ENCODE measurements at regions not wholly inside any gene's neighbourhood (a gene's known extent, or its start where the extent isn't known, plus 50 kb on each side); places are given as distances from the start of the nearest gene placed in this dataset.
A peak's percentile ranks its signal among the peaks of the same experiment; 100 is the strongest.

DNA sequence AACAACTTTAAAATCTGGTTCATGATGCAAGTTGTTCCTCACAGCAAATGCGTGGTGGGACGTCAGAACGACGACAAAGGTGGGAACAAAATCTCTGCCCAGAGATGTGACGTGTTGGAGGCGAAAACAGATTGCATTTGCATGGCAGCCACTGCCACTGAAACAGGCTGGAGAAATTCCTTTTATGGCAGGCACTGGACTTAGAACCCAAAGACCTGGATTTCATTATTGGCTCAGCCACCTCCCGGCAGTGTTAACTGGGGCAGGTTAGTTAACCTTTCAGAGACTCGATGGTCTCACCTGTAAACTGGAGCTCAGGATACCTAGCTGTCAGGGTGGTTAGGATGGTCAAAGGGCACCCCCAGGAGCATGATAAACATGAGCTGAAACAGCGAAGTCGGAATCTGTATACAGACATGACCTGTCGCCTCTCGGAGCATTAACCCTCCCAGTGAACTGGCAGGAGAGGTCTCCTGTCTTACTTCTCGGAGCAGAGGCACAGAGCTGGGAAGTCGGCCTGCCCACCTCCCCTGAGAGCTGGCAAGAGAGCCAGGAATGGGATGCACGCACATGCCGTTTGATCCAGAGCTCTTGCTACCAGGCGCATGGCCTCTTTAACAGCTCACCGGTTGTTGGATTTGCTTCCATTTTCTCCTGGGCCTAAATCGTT is 59.2 kb upstream of the TARBP1 start:
- TF ChIP-seq POLR2A (IDR thresholded peaks at IDR 0.05; ENCODE audit: insufficient read depth in 1 of 2, low read depth in 2 of 2, low read length in 2 of 2) (no peak), ZNF3 (CRISPR knock-in tag; IDR thresholded peaks at IDR 0.05) (0 out of 2 replicates have a peak, but pooled peaks have one; percentile 37), POLR2AphosphoS5 (IDR thresholded peaks at IDR 0.05; ENCODE audit: low read depth, low read length) (0 out of 2 replicates have a peak, but pooled peaks have one; percentile 22), TAF1 (CRISPR knock-in tag; IDR thresholded peaks at IDR 0.05) (no peak), ZNF432 (CRISPR knock-in tag; IDR thresholded peaks at IDR 0.05; ENCODE audit: borderline replicate concordance) (no peak), NR2F6 (IDR thresholded peaks at IDR 0.05) (0 out of 2 replicates have a peak, but pooled peaks have one; percentile 15), NR2F6 (CRISPR knock-in tag; IDR thresholded peaks at IDR 0.05) (peak; percentile 69), ZNF777 (CRISPR knock-in tag; IDR thresholded peaks at IDR 0.05) (no peak), SAFB2 (CRISPR knock-in tag; IDR thresholded peaks at IDR 0.05; ENCODE audit: borderline replicate concordance, low read depth) (no peak), ZSCAN12 (CRISPR knock-in tag; IDR thresholded peaks at IDR 0.05) (no peak)
- TF ChIP-seq, protein P1, sequence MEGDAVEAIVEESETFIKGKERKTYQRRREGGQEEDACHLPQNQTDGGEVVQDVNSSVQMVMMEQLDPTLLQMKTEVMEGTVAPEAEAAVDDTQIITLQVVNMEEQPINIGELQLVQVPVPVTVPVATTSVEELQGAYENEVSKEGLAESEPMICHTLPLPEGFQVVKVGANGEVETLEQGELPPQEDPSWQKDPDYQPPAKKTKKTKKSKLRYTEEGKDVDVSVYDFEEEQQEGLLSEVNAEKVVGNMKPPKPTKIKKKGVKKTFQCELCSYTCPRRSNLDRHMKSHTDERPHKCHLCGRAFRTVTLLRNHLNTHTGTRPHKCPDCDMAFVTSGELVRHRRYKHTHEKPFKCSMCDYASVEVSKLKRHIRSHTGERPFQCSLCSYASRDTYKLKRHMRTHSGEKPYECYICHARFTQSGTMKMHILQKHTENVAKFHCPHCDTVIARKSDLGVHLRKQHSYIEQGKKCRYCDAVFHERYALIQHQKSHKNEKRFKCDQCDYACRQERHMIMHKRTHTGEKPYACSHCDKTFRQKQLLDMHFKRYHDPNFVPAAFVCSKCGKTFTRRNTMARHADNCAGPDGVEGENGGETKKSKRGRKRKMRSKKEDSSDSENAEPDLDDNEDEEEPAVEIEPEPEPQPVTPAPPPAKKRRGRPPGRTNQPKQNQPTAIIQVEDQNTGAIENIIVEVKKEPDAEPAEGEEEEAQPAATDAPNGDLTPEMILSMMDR (CRISPR knock-in tag; IDR thresholded peaks at IDR 0.05), result peak; percentile 45; the same call in 1 of the 2 replicates
- TF ChIP-seq, protein P2, sequence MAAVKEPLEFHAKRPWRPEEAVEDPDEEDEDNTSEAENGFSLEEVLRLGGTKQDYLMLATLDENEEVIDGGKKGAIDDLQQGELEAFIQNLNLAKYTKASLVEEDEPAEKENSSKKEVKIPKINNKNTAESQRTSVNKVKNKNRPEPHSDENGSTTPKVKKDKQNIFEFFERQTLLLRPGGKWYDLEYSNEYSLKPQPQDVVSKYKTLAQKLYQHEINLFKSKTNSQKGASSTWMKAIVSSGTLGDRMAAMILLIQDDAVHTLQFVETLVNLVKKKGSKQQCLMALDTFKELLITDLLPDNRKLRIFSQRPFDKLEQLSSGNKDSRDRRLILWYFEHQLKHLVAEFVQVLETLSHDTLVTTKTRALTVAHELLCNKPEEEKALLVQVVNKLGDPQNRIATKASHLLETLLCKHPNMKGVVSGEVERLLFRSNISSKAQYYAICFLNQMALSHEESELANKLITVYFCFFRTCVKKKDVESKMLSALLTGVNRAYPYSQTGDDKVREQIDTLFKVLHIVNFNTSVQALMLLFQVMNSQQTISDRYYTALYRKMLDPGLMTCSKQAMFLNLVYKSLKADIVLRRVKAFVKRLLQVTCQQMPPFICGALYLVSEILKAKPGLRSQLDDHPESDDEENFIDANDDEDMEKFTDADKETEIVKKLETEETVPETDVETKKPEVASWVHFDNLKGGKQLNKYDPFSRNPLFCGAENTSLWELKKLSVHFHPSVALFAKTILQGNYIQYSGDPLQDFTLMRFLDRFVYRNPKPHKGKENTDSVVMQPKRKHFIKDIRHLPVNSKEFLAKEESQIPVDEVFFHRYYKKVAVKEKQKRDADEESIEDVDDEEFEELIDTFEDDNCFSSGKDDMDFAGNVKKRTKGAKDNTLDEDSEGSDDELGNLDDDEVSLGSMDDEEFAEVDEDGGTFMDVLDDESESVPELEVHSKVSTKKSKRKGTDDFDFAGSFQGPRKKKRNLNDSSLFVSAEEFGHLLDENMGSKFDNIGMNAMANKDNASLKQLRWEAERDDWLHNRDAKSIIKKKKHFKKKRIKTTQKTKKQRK (IDR thresholded peaks at IDR 0.05; ENCODE audit: low read length), result no peak
- TF ChIP-seq, protein P3, sequence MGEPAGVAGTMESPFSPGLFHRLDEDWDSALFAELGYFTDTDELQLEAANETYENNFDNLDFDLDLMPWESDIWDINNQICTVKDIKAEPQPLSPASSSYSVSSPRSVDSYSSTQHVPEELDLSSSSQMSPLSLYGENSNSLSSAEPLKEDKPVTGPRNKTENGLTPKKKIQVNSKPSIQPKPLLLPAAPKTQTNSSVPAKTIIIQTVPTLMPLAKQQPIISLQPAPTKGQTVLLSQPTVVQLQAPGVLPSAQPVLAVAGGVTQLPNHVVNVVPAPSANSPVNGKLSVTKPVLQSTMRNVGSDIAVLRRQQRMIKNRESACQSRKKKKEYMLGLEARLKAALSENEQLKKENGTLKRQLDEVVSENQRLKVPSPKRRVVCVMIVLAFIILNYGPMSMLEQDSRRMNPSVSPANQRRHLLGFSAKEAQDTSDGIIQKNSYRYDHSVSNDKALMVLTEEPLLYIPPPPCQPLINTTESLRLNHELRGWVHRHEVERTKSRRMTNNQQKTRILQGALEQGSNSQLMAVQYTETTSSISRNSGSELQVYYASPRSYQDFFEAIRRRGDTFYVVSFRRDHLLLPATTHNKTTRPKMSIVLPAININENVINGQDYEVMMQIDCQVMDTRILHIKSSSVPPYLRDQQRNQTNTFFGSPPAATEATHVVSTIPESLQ (CRISPR knock-in tag; conservative IDR thresholded peaks at IDR 0.05), result no peak
- TF ChIP-seq, protein P4, sequence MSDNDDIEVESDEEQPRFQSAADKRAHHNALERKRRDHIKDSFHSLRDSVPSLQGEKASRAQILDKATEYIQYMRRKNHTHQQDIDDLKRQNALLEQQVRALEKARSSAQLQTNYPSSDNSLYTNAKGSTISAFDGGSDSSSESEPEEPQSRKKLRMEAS (IDR thresholded peaks at IDR 0.05), result peak; percentile 63; the same call in 1 of the 2 replicates

Data from HepG2 (cell line).